ENCODE measurements at regions not wholly inside any gene's neighbourhood (a gene's known extent, or its start where the extent isn't known, plus 50 kb on each side); places are given as distances from the start of the nearest gene placed in this dataset.

DNA sequence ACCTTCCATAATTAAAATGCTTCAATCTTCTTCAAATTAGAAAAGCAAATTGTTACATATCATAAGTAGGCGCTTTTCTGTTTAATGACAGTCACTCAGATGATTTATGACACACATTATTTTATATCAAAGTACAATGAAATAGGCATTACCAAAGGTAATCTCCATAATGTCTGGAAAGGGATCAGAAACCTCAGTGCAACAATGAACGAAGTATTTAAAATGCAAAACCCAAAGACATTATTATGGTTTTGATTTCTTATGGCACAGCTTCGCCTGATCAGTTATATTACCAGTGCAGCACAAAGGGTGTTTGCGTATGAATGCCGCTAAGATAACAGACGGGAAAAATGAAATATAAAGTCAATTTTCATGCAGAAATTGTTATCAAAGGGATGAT is 162.2 kb upstream of the MEIS1 start:
- Histone ChIP-seq H3K27ac (ENCODE audit: low read depth, low read length) (no peak overlapping the region), H3K4me2 (ENCODE audit: low read depth, low read length, poor library complexity, severe bottlenecking) (no peak overlapping the region), H3K36me3 (ENCODE audit: low read length) (no peaks in the 10 kb centered on the region), H3K79me2 (ENCODE audit: insufficient read depth, low read length) (no peaks in the 10 kb centered on the region), H4K20me1 (ENCODE audit: low read depth, low read length) (no peaks in the 10 kb centered on the region), H3K9ac (ENCODE audit: low read length) (no peak overlapping the region), H3K9me3 (ENCODE audit: insufficient read depth, low read length) (no peaks in the 10 kb centered on the region), H3K27me3 (ENCODE audit: low read length) (no peaks in the 10 kb centered on the region), H3F3A (ENCODE audit: insufficient read depth) (no peaks in the 10 kb centered on the region), H2AFZ (ENCODE audit: low read depth, low read length, severe bottlenecking) (no peak overlapping the region), H3K9me2 (replicated peaks; ENCODE audit: insufficient read depth, low read length) (no peaks in the 10 kb centered on the region), H3K4me3 (ENCODE audit: insufficient read depth, low read length, poor library complexity, severe bottlenecking) (no peak overlapping the region)
- no peak for TF ChIP-seq EZH2phosphoT487 (conservative IDR thresholded peaks at IDR 0.05; ENCODE audit: low read length)
- TF ChIP-seq, protein P1, sequence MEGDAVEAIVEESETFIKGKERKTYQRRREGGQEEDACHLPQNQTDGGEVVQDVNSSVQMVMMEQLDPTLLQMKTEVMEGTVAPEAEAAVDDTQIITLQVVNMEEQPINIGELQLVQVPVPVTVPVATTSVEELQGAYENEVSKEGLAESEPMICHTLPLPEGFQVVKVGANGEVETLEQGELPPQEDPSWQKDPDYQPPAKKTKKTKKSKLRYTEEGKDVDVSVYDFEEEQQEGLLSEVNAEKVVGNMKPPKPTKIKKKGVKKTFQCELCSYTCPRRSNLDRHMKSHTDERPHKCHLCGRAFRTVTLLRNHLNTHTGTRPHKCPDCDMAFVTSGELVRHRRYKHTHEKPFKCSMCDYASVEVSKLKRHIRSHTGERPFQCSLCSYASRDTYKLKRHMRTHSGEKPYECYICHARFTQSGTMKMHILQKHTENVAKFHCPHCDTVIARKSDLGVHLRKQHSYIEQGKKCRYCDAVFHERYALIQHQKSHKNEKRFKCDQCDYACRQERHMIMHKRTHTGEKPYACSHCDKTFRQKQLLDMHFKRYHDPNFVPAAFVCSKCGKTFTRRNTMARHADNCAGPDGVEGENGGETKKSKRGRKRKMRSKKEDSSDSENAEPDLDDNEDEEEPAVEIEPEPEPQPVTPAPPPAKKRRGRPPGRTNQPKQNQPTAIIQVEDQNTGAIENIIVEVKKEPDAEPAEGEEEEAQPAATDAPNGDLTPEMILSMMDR (IDR thresholded peaks at IDR 0.05; ENCODE audit: insufficient read depth, low read length, poor library complexity, severe bottlenecking), result no peak

DNA sequence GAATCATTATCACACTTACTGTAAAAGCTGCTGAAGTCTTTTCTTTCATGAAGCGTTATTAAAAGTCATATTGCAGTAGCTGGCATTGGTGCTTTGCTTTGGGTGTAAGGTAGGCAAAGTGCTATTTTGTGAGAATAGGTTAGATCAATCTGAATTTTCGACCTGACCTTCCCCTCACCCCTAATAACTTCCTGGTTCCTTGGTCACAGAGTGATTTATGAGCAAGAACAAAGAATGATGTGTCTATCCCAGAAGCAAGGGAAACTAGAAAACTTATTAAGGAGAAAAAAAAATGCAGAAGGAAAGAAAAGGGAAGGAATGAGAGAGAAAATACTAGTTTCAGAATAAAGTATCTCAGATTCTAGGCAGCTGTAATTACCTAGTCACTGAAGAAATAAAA is 163.1 kb upstream of the MEIS1 start:
- no peak overlapping the region for H3K4me3 ChIP-seq (ENCODE audit: insufficient read depth, low read length, poor library complexity, severe bottlenecking)
- H3K9me3 ChIP-seq (ENCODE audit: insufficient read depth, low read length), result no peaks in the 10 kb centered on the region
- H3F3A ChIP-seq (ENCODE audit: insufficient read depth), result no peaks in the 10 kb centered on the region
- H3K27ac ChIP-seq (ENCODE audit: low read depth, low read length), result no peak overlapping the region
- H4K20me1 ChIP-seq (ENCODE audit: low read depth, low read length), result no peaks in the 10 kb centered on the region
- no peak overlapping the region for H3K4me2 ChIP-seq (ENCODE audit: low read depth, low read length, poor library complexity, severe bottlenecking)
- TF ChIP-seq, protein P1 (IDR thresholded peaks at IDR 0.05; ENCODE audit: insufficient read depth, low read length, poor library complexity, severe bottlenecking), result no peak
- TF ChIP-seq EZH2phosphoT487 (conservative IDR thresholded peaks at IDR 0.05; ENCODE audit: low read length), result no peak
- H3K9me2 ChIP-seq (replicated peaks; ENCODE audit: insufficient read depth, low read length), result no peaks in the 10 kb centered on the region
- H3K79me2 ChIP-seq (ENCODE audit: insufficient read depth, low read length), result no peaks in the 10 kb centered on the region
- H3K27me3 ChIP-seq (ENCODE audit: low read length), result no peaks in the 10 kb centered on the region
- H2AFZ ChIP-seq (ENCODE audit: low read depth, low read length, severe bottlenecking), result no peak overlapping the region
- H3K9ac ChIP-seq (ENCODE audit: low read length), result no peak overlapping the region
- no peaks in the 10 kb centered on the region for H3K36me3 ChIP-seq (ENCODE audit: low read length)

DNA sequence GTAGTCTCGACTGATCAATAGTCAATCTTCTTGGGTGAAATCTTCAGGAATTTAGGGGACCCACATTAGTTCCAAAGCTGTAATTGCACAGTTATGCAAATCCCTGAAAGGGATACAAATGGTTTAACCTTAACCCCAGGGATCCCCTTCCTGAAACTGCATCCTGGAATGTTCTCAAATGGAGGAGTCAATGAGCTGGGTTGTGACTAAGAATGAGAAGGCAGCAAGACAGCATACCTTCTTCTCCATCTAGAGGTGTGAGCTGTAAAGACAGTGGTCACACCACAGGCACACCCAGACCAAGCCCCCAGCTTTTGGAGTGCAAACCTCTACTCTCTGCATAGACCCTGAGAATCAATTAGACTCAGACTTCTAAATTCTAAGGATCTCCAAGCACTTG is 164.7 kb upstream of the MEIS1 start:
- Histone ChIP-seq H3F3A (ENCODE audit: insufficient read depth) (no peaks in the 10 kb centered on the region), H4K20me1 (ENCODE audit: low read depth, low read length) (no peaks in the 10 kb centered on the region), H2AFZ (ENCODE audit: low read depth, low read length, severe bottlenecking) (no peak overlapping the region), H3K36me3 (ENCODE audit: low read length) (no peaks in the 10 kb centered on the region), H3K27me3 (ENCODE audit: low read length) (no peaks in the 10 kb centered on the region), H3K9me2 (replicated peaks; ENCODE audit: insufficient read depth, low read length) (no peaks in the 10 kb centered on the region), H3K27ac (ENCODE audit: low read depth, low read length) (no peak overlapping the region), H3K9me3 (ENCODE audit: insufficient read depth, low read length) (no peaks in the 10 kb centered on the region), H3K79me2 (ENCODE audit: insufficient read depth, low read length) (no peaks in the 10 kb centered on the region), H3K4me2 (ENCODE audit: low read depth, low read length, poor library complexity, severe bottlenecking) (no peak overlapping the region), H3K9ac (ENCODE audit: low read length) (no peak overlapping the region), H3K4me3 (ENCODE audit: insufficient read depth, low read length, poor library complexity, severe bottlenecking) (no peak overlapping the region)
- TF ChIP-seq EZH2phosphoT487 (conservative IDR thresholded peaks at IDR 0.05; ENCODE audit: low read length), result no peak
- TF ChIP-seq, protein P1 (IDR thresholded peaks at IDR 0.05; ENCODE audit: insufficient read depth, low read length, poor library complexity, severe bottlenecking), result no peak

DNA sequence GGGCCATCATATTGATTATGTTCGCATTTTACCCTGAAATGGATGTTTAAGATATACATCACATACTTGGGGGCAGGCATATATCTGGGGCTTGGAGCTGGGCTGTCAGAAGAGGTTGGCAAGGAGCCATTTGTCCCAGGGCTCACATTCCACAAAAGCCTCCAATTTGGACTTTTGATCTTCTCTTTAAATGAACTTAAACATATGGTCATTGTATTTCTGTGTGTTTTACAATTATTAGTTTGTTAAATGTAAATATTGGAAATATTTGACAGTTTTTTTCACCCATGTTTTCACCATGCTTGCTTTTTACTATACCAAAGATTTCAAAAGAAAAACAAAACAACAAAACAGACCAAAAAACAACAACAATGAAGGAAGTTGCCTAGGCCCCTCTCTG is 165.8 kb upstream of the MEIS1 start:
- Histone ChIP-seq H3K9ac (ENCODE audit: low read length) (no peak overlapping the region), H3K4me3 (ENCODE audit: insufficient read depth, low read length, poor library complexity, severe bottlenecking) (no peak overlapping the region), H2AFZ (ENCODE audit: low read depth, low read length, severe bottlenecking) (no peak overlapping the region), H3K9me3 (ENCODE audit: insufficient read depth, low read length) (no peaks in the 10 kb centered on the region), H3K36me3 (ENCODE audit: low read length) (no peaks in the 10 kb centered on the region), H3K9me2 (replicated peaks; ENCODE audit: insufficient read depth, low read length) (no peaks in the 10 kb centered on the region), H3K27ac (ENCODE audit: low read depth, low read length) (no peak overlapping the region), H3K79me2 (ENCODE audit: insufficient read depth, low read length) (no peaks in the 10 kb centered on the region), H4K20me1 (ENCODE audit: low read depth, low read length) (no peaks in the 10 kb centered on the region), H3K27me3 (ENCODE audit: low read length) (no peaks in the 10 kb centered on the region), H3F3A (ENCODE audit: insufficient read depth) (no peaks in the 10 kb centered on the region), H3K4me2 (ENCODE audit: low read depth, low read length, poor library complexity, severe bottlenecking) (no peak overlapping the region)
- TF ChIP-seq, protein P1 (IDR thresholded peaks at IDR 0.05; ENCODE audit: insufficient read depth, low read length, poor library complexity, severe bottlenecking), result no peak
- no peak for TF ChIP-seq EZH2phosphoT487 (conservative IDR thresholded peaks at IDR 0.05; ENCODE audit: low read length)
